ENCODE measurements at regions not wholly inside any gene's neighbourhood (a gene's known extent, or its start where the extent isn't known, plus 50 kb on each side); places are given as distances from the start of the nearest gene placed in this dataset.

DNA sequence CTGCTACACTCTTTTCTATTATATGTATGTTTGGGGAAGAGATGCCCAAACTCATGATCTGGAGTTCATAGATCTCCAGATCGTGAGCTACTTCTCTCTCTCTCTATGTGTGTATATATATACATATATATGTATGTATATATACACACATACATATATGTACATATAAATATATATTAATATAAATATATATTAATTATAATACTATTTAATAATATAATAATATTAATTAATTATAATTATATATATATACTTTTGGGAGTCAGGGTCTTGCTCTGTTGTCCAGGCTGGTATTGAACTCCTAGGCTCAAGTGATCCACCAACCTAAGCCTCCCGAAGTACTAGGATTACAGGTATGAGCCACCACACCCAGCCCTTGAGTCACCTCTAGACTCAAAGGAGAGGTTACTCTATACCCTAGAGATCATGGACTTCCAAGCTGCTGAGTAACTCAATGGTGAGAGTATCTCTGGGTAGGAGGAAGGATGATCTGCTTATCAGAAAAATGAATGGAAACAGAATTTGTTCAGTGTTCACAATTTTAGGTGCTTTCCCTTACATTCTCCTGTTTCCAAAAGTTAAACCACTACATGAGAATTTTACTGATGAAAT is 463.5 kb upstream of the TRIB2 start:
- Histone ChIP-seq H3K27ac (no peak overlapping the region), H3K4me3 (no peak overlapping the region)

DNA sequence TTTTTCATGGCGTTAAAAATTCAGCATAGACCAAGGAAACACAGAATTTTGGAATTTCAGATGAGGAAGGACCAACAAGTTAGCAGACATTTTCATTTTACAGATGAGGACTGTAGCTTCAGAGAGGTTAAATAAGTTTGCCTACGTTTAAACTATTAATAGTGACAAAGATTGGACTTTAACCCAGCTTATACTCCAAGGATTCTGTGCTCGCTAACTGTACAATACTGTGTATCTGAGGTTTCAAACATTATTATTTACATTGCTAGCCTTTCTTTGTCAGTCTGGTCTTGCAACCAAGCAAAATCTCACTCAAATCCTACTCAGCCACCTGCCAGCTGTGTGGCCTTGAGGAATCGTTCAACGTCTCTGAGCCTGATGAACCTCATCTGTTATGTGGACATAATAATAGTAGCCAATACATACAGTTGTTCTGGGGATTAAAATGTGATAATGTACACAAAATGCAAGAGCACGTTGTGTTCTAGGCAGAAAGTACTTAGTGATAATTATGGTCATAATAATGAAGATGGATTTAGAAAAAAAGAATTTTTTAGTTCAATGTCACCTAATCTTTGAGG is 462.4 kb upstream of the TRIB2 start:
- Histone ChIP-seq H3K27ac (no peak overlapping the region), H3K4me3 (no peak overlapping the region)

DNA sequence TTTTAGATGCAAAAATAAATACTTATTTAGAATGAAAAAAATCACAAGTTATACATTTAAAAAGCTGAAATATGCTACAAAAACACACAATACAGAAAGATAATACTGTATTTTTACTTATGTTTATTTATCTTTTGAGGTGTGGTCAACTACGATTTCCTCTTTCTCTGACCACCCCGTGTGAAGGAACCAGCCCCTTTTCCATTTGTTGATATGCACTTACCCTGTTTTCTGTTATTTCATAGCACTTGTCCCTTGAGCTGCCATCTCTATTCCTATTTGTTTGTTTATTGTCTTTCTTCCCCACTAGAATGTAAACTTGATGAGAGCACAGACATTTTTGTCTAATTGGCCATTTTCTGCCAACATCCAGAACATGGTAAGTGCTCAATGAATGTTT is 460.5 kb upstream of the TRIB2 start:
- Histone ChIP-seq H3K4me3 (no peak overlapping the region), H3K27ac (no peak overlapping the region)

DNA sequence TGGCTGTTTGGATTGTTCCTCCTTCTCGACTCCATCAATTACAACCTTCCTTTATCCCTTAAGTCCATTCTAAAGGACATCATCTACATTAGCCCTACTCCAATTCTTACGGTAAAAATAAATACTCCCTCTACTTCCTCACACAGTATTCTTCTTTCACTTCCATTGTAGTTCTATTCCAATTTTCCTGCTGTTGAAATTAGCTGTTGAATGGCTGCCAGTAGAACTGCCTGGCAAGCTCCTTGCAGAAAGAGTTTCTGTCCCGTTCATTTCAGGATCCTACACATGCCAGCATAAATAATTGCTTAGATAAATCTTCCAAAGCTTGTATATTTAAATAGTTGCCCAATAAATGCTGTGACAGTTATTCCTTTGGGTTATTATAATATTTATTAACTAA is 459.3 kb upstream of the TRIB2 start:
- H3K27ac ChIP-seq, result no peak overlapping the region
- no peak overlapping the region for H3K4me3 ChIP-seq

DNA sequence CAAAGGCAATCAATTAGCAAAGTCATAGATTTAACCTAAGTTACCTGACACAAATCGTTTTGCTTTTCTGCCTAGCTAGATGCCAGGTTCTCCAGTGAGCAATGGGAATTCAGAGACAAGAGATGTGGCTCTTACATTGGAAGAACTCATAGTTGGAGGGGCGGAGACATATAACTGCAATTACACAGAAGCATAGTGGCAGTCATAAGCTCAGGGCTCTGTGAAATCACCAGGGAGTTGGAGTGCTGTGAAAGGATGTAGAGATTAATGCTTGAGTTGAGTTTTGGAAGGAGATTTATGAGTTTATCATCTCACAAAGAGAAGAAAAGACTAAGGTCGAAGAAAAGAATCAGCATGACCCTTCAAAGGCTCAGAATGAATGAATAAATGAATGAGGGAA is 457.2 kb upstream of the TRIB2 start:
- H3K27ac ChIP-seq, result no peak overlapping the region
- no peak overlapping the region for H3K4me3 ChIP-seq

DNA sequence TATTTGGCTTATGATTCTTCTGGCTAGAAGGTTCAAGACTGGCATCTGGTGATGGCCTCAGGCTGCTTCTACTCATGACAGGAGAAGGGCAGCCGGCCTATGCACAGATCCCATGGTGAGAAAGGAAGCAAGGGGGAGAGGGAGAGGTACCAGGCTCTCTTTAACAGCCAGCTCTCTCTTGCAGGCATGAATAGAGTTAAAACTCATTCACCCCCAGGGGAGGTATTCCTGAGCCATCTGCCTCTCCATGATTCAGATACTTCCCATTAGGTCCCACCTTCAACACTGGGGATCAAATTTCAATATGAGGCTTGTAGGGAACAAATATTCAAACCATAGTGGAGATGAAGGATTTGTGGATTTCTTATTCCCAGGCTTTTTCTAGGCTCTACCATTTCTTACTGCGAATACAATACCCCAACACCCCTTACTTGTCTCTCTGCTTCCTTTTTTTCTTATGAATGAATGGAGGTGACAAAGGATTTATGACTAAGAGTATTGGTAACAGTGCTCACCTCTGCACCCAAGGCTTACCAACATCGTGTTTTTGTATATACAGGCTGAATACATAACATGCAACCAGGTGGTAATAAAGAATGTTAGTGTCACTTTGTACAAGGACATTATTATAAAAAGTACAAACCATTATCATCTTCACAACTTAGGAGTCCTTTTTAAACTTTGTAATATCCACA is 454.6 kb upstream of the TRIB2 start:
- H3K27ac ChIP-seq, result no peak overlapping the region
- no peak overlapping the region for H3K4me3 ChIP-seq

DNA sequence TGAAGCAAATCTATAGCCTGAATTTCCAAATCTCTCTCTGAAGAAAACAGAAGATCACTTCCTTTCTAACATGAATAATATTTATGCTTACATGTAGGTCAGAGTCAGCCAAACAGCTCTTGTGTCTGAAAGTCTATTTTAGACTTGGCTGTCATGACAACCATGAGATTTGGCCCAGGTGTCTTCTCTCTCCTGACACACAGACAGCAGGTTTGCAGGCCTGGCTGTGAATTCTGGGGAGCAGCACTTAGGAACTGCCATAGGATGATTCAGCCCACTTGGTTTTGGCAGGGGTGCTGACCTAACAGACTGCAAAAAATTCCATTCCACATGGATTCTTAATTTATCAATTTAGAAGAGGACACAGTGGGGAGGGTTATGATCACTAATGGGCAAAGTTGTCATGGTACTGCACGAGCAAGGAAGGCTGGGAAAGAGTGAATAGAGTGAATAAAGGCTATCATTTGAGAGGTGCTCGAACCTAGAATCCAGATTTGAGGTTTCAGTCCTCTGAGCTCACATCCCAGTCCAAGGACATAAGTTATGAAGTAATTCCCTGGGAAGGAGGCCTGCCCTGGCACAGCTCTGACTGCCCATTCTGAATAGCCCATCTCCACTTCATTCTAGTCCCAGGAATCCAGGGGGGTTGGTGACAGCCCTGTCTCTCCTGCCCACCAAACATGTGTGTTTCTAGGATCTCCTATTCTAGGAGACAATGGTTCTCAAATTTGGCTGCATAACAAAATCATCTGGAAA is 453.9 kb upstream of the TRIB2 start:
- no peak overlapping the region for H3K27ac ChIP-seq

DNA sequence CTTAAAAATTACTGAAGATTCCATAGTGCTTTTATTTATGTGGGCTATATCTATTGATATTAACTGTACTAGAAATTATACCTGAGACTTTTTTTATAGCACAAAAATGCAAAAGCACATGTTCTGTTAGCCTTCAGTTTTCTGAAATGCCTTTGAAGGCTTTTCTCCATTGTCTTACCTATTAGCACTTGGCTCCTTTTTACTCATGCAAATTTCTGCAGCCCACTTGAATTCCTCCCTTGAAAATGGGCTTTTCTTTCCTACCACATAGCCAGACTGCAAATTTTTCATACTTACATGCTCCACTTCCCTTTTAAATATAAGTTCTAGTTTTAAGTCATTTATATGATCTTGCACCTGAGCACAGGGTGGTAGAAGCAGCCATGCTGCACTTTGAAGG is 453.0 kb upstream of the TRIB2 start:
- no peak overlapping the region for H3K4me3 ChIP-seq
- H3K27ac ChIP-seq, result no peak overlapping the region

More for the DNA sequence above, 453.9 kb upstream of the TRIB2 start:
- no peak overlapping the region for H3K4me3 ChIP-seq

DNA sequence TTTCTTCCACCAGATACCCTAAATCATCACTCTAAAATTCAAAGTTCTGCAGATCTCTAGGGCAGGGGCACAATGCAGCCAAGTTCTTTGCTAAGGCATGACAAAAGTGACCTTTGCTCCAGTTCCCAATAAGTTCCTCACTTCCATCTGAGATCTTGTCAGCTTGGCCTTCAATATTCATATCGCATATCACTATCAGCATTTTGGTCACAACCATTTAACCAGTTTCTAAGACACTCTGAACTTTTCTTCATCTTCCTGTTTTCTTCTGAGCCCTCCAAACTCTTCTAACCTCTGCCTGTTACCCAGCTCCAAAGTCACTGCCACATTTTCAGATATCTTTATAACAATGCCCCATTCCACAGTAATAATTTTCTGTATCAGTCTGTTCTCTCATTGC is 452.6 kb upstream of the TRIB2 start:
- Histone ChIP-seq H3K4me3 (no peak overlapping the region), H3K27ac (no peak overlapping the region)

DNA sequence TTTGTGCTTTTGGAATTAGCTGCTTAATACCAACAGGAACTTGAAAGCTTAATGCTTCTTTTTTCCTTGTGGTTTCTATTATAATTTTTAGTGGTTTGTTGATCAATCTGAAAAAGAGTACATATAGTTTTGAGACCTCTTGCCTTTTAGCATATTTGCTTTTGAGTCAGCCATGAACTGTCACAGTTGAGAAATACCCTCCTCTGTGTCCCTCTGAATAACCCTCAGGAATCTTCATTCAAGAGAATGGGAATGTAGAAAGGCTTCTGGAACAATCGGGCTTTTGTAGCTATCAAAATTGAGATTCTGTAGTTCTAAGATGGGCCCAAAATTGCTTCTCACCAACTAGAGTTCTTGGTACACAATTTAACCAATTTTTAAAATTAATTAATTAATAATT is 451.1 kb upstream of the TRIB2 start:
- no peak overlapping the region for H3K4me3 ChIP-seq
- H3K27ac ChIP-seq, result no peak overlapping the region

DNA sequence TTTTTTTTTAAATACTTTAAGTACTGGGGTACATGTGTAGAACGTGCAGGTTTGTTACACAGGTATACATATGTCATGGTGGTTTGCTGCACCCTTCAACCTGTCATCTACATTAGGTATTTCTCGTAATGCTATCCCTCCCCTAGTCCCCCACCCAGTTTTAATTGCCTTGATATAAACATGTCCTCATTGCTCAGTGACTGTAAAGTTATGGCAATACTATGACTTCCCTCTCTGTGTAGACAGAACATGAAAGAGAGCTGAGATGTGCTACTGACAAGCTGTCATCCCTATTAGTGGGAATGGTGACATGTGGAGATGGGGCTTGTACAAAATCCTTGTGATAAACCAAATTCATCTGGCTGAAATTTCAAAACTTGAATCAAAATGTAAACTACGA is 449.7 kb upstream of the TRIB2 start:
- H3K4me3 ChIP-seq, result no peak overlapping the region
- no peak overlapping the region for H3K27ac ChIP-seq

DNA sequence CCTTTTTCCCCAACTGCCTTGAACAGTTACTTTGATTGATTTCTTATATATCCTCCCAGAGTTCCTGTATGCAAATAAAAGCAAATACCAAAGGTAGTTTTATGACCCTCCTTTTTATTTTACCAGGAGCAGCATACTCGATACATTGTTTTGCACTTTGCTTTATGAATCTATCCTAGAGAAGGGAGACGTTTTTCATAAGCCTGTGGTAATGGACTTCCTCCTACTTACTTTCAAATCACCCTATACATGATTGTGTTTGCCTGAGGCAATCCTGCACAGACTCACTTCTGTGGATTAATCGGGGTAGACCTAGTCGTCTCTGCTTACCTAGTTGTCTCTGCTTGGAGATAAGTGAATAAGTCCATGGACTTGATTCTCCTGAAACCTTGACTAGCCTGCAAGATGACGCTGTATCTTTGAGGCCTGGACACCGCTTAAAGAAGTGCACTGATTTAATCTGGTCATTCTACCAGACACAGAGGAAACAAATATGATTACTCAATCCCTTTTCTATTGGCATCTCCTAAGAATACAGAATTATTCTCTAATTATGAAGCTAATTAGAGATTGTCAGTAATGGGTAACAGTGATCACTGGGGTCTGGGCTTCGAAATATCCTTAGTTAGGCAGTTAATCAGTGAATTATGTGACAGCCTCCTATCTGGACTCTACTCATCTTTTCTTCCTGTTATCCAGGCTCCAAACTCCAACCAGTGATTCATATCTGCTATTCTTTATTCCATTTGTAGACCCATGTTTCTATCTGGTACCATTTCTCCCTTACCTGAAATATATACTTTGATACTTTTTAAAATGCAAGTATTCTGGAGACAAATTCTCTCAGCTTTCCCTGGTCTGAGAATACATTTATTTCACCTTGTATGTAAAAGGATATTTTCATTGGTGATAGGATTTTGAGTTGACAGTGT is 447.4 kb upstream of the TRIB2 start:
- Histone ChIP-seq H3K27ac (no peak overlapping the region), H3K4me3 (no peak overlapping the region)

DNA sequence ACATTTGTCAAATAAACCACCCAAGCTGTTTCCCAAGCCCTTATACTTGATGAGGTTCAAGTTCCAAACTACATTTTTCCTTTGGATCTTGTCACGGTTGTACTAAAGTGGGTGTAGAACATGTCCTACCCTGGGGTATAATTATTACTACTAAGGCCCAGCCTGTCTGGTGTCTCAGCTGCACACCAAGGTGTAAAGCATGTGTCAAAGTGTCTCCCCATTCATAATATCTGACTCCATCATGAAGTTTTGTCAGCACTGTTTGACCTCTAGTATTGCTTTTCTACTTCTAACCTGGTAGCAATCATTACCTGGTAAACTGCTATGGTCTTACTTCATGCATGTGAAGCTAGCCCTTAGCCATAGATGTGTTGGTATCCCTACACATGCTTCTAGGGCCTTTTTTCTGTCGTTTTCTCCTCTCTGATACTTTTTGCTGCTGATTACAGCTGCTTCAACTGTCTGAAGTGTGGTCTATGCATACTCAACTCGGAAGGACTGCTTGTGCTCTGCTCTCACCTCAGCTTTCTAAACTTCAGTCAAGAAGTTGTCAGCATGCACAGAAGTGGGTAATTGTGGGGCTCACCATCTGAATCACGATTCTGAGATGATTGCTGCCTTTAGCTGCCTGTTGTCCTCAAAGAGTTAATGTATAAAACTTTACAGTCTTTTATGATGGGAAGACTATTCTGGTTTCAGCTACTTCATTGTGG is 445.7 kb upstream of the TRIB2 start:
- Histone ChIP-seq H3K27ac (peak overlapping the region in 1 of 21 experiments; percentile 11), H3K4me3 (no peak overlapping the region)

DNA sequence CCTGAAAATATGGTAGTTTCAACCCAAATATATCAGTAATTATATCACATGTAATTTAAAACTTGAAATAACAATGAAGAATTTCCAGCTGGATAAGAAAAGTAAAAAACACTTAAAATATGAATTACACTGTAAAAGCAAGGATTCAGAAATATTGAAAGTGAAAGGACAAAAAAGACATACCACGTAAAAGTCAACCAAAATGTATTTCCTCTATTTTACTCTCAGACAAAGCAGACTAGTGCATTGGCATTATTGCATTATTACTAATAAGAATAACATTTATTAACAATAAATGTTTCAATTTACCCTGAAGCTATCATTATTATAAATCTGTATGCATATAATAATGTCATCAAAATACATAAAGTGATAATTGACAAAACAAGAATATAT is 445.1 kb upstream of the TRIB2 start:
- Histone ChIP-seq H3K27ac (peak overlapping the region in 1 of 21 experiments; percentile 11), H3K4me3 (no peak overlapping the region)

DNA sequence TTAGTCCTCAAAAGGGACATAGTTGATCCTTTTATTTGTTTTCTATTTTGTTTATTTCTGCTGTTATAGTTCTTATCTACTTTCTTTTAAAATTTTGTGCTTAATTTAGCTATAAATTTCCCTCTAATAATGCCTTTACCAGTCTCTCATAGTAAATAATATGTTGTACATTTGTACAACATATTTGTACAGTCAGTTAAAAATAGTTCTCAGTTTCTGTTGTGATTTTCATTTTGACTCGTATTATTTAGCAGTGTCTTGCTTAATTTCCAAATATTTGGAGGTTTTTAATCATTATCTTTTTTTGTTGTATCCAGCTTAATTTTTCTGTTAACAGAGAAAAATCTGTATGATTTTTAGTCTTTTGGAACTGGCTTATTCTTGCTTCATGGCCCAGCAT is 443.6 kb upstream of the TRIB2 start:
- Histone ChIP-seq H3K27ac (no peak overlapping the region), H3K4me3 (no peak overlapping the region)

DNA sequence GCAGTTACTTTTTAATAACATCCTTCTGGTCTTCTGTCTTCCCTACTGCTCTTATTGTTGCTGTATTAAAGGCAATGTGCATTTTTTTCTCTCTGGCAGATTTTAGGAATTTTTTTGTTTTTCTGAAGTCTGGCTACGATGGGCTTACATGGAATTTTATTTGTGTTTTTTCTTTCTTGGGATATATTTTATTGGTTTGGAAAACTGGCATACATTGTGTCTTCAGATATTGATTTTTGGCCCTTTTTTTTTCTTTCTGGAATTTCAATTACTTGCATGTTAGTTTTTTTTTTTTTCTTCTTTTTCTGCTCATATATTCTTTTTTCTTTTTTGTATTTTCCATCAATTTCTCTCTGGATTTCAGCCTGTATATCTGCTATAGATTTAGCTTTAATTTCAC is 442.1 kb upstream of the TRIB2 start:
- H3K4me3 ChIP-seq, result no peak overlapping the region
- no peak overlapping the region for H3K27ac ChIP-seq

DNA sequence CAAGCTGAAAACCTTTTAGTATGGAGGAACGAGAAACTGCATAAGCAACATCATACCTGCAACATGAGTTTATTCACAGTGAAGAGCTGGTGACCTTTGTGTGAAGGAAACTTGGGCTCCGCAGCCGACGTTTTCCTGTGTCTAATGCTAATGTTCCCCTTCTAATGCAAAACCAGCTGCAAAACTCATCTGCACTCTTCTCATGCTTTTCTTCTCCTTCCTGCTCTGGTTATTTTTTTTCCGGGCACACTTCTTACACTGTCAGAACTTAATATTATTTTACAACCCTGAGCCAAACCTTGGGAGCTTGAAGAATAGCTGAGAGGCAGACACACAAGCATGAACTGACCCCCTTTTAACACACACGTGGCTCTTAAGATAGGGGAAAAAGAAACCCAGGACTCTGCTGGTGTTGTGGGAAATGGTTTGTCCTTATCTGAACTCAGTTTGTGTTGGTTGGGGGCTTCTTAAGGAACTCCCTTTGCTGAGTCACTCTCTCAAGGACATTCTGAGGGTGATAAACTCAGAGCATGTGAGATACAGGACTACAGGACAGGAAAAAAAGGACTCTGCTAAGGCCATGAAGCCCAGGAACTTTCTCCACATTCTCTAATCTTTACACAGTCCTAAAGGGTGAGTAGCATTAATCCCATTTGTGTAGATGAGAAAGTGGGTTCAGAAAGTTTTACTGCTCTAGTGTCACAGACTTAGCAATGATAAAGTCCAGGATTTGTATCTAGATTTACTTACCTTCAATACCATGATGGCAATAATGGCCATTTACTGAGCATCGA is 439.3 kb upstream of the TRIB2 start:
- no peak overlapping the region for H3K27ac ChIP-seq

DNA sequence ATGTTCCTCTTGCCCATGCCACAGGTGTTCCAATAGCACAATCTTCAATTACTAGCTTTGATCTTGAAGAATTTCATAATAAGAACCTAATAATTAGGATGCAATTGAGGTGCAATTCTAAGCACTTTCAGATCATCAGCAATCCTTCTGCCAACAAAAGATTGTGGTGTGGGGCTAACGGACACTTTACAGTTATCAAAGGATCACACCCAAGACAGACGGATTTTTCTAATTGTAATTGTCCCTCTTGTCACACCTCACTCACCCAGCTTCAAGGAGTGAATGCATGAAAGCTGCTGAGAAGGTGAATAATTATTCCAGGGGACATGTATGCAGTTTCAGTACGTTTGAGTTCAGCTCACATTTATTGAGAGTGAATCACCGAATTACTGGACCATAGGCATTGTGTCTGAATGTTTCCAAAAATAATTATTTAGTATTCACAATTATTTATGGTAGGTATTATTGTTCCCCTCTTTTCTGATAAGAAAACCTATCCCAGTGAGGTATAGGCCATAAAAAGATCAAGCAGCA is 438.5 kb upstream of the TRIB2 start:
- H3K27ac ChIP-seq, result no peak overlapping the region
- H3K4me3 ChIP-seq, result no peak overlapping the region

More for the DNA sequence above, 439.3 kb upstream of the TRIB2 start:
- no peak overlapping the region for H3K4me3 ChIP-seq

Data from skin epidermis (tissue), 12 donors.